ENCODE measurements at regions not wholly inside any gene's neighbourhood (a gene's known extent, or its start where the extent isn't known, plus 50 kb on each side); places are given as distances from the start of the nearest gene placed in this dataset.

DNA sequence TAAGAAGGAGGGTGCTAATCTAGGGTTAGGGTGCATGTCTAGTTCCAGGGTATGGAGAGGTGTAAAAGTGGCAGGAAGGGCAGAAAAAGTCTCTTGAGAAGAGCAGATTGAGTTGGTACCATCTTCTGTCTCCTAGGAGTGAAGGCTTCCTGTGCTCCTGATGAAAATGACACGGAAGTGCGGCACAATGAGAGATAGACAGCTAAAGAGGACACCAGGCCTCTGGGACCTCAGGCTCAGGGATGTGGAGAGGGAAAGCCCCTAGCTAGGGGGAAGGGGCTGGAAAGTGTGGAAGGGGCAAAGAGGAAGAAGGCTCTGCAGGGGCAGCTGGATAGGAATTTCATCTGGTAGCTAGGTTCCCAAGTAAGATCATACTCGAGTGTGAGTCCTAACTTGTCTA lies 498.3 kb upstream of the EEF2KMT start:
- Histone ChIP-seq H2AFZ (ENCODE audit: low read depth, low read length, poor library complexity, severe bottlenecking) (no peak overlapping the region), H4K20me1 (ENCODE audit: insufficient read depth) (no peaks in the 10 kb centered on the region), H3K36me3 (ENCODE audit: control insufficient read depth in 1 of 2, insufficient read depth in 2 of 2, low read length in 2 of 2) (no peaks in the 10 kb centered on the region), H3K27ac (ENCODE audit: low read depth, low read length) (no peak overlapping the region), H3K9ac (ENCODE audit: low read length) (no peak overlapping the region), H3K9me3 (ENCODE audit: control insufficient read depth in 1 of 2, insufficient read depth in 1 of 2, low read depth in 1 of 2, low read length in 2 of 2) (peaks cover 0 to 3% of the 10 kb centered on the region in 2 experiments; a peak in 1 of 4 replicates), H3K9me2 (ENCODE audit: insufficient read depth) (no peaks in the 10 kb centered on the region), H3K79me2 (ENCODE audit: insufficient read depth, low read length) (no peaks in the 10 kb centered on the region), H3K4me3 (replicated peaks in 1 of 2; ENCODE audit: low read depth in 1 of 2, low read length in 2 of 2) (no peak overlapping the region), H3K4me2 (ENCODE audit: low read length) (no peak overlapping the region), H3K27me3 (ENCODE audit: insufficient read depth, low read length) (no peaks in the 10 kb centered on the region), H3K4me1 (ENCODE audit: control insufficient read depth in 1 of 2, insufficient read depth in 2 of 2, low read length in 2 of 2) (no peaks in the 10 kb centered on the region)
- intact Hi-C loops (cut with micrococcal nuclease): no loop called here
- no TSS peak for BruUV-seq (replicated peaks)
- POLR2A ChIA-PET: no interaction called here
- TF ChIP-seq SIN3A (IDR thresholded peaks at IDR 0.05; ENCODE audit: low read depth): no peak
- no peak for TF ChIP-seq FOSL1 (IDR thresholded peaks at IDR 0.05; ENCODE audit: low read depth)
- no peak for TF ChIP-seq RAD21 (IDR thresholded peaks at IDR 0.05; ENCODE audit: low read depth)
- TF ChIP-seq EZH2phosphoT487 (IDR thresholded peaks at IDR 0.05; ENCODE audit: borderline replicate concordance): no peak
- TF ChIP-seq TCF7L2 (IDR thresholded peaks at IDR 0.05; ENCODE audit: borderline replicate concordance, extremely low read depth, insufficient read depth, insufficient read length): no peak
- TF ChIP-seq ELF1 (IDR thresholded peaks at IDR 0.05; ENCODE audit: borderline replicate concordance, low read depth): no peak
- no peak for TF ChIP-seq CEBPB (IDR thresholded peaks at IDR 0.05; ENCODE audit: low read depth)
- no peak for TF ChIP-seq SRF (IDR thresholded peaks at IDR 0.05; ENCODE audit: low read depth)
- TF ChIP-seq, protein P1, sequence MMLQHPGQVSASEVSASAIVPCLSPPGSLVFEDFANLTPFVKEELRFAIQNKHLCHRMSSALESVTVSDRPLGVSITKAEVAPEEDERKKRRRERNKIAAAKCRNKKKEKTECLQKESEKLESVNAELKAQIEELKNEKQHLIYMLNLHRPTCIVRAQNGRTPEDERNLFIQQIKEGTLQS (IDR thresholded peaks at IDR 0.05): no peak
- TF ChIP-seq MAX (IDR thresholded peaks at IDR 0.05): no peak
- RAD21 ChIA-PET (ENCODE audit: low non-redundant PET in 1 of 2, low total read pairs in 2 of 2, uncharacterized antibody in 2 of 2, unreplicated experiment in 2 of 2): no interaction called here
- CTCF ChIA-PET: no interaction called here
- DNase-seq (ENCODE audit: low read depth, low spot score): no peak
- no peak for ATAC-seq

DNA sequence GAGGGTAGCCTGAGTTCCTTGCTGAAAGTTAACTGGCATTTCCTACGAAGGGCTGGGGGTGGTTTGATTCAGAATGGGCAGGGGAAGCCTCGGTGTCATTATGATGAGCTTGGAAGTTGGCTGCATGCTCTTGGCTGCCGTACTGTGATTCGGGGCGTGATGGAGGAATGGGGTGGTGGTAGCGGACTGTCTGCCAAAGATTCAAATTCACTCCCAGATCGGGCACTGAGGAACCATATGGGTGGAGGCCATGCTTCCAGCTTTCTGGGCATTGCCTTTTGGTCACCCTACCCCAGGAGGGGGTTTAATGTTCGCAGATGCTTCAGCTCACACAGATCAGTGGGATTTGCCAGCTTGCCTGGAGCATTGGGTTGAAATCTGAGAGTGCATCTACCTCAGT lies 492.8 kb upstream of the EEF2KMT start:
- CTCF ChIA-PET: no interaction called here
- POLR2A ChIA-PET: no interaction called here
- ATAC-seq: no peak

More for the DNA sequence above, 492.8 kb upstream of the EEF2KMT start:
- no peak overlapping the region for H3K9ac ChIP-seq (ENCODE audit: low read length)
- no peaks in the 10 kb centered on the region for H3K79me2 ChIP-seq (ENCODE audit: insufficient read depth, low read length)
- TF ChIP-seq EZH2phosphoT487 (IDR thresholded peaks at IDR 0.05; ENCODE audit: borderline replicate concordance): no peak
- TF ChIP-seq YY1 (IDR thresholded peaks at IDR 0.05; ENCODE audit: extremely low read depth, insufficient replicate concordance, low read depth, low read length): no peak
- TF ChIP-seq POLR2A (IDR thresholded peaks at IDR 0.05; ENCODE audit: borderline replicate concordance, extremely low read depth, insufficient read depth, insufficient read length): no peak
- TF ChIP-seq, protein P1 (IDR thresholded peaks at IDR 0.05): no peak
- no peak for TF ChIP-seq CTCF (IDR thresholded peaks at IDR 0.05 in 2 of 3, conservative IDR thresholded peaks at IDR 0.05 in 1 of 3; ENCODE audit: borderline replicate concordance in 1 of 3, insufficient read depth in 1 of 3, low read depth in 2 of 3, low read length in 2 of 3)
- TF ChIP-seq CBX3 (IDR thresholded peaks at IDR 0.05; ENCODE audit: low read depth): no peak
- no peak for TF ChIP-seq SRF (IDR thresholded peaks at IDR 0.05; ENCODE audit: low read depth)
- TF ChIP-seq RAD21 (IDR thresholded peaks at IDR 0.05; ENCODE audit: low read depth): no peak
- intact Hi-C loops (cut with micrococcal nuclease): no loop called here
- H4K20me1 ChIP-seq (ENCODE audit: insufficient read depth): no peaks in the 10 kb centered on the region
- BruUV-seq (replicated peaks): no TSS peak
- RAD21 ChIA-PET (ENCODE audit: low non-redundant PET in 1 of 2, low total read pairs in 2 of 2, uncharacterized antibody in 2 of 2, unreplicated experiment in 2 of 2): no interaction called here
- no peak overlapping the region for H3K4me2 ChIP-seq (ENCODE audit: low read length)
- H3K4me3 ChIP-seq (replicated peaks in 1 of 2; ENCODE audit: low read depth in 1 of 2, low read length in 2 of 2): no peak overlapping the region
- no peaks in the 10 kb centered on the region for H3K36me3 ChIP-seq (ENCODE audit: control insufficient read depth in 1 of 2, insufficient read depth in 2 of 2, low read length in 2 of 2)
- H2AFZ ChIP-seq (ENCODE audit: low read depth, low read length, poor library complexity, severe bottlenecking): no peak overlapping the region
- H3K27me3 ChIP-seq (ENCODE audit: insufficient read depth, low read length): peaks cover 7% of the 10 kb centered on the region; the same call in 1 of the 2 replicates
- H3K4me1 ChIP-seq (ENCODE audit: control insufficient read depth in 1 of 2, insufficient read depth in 2 of 2, low read length in 2 of 2): no peaks in the 10 kb centered on the region
- no peaks in the 10 kb centered on the region for H3K9me2 ChIP-seq (ENCODE audit: insufficient read depth)
- DNase-seq (ENCODE audit: low read depth, low spot score): no peak
- 0 out of 4 replicates have a peak, but pooled peaks cover 0 to under 1% of the 10 kb centered on the region in 2 experiments for H3K9me3 ChIP-seq (ENCODE audit: control insufficient read depth in 1 of 2, insufficient read depth in 1 of 2, low read depth in 1 of 2, low read length in 2 of 2)
- H3K27ac ChIP-seq (ENCODE audit: low read depth, low read length): no peak overlapping the region
